Glutamatergic neuron (in vitro differentiated cells): ENCODE measurements at regions not wholly inside any gene's neighbourhood (a gene's known extent, or its start where the extent isn't known, plus 50 kb on each side); places are given as distances from the start of the nearest gene placed in this dataset.

Experiments used
- DNase-seq: peaks from one replicate; pipeline ENCODE4 v3.0.0; 2022
- H3K27ac Mint-ChIP-seq: one replicate; pipeline ENCODE4 v1.8.0; 2020; ENCODE audit warnings: mild to moderate bottlenecking, mixed read lengths, inconsistent platforms; ENCODE audit not compliant: unreplicated experiment
- H3K27me3 Mint-ChIP-seq: one replicate; pipeline ENCODE4 v1.8.0; 2020; ENCODE audit warnings: mild to moderate bottlenecking, moderate library complexity, mixed read lengths, inconsistent platforms; ENCODE audit not compliant: unreplicated experiment
- H3K36me3 Mint-ChIP-seq: one replicate; pipeline ENCODE4 v1.8.0; 2020; ENCODE audit warnings: mild to moderate bottlenecking, mixed read lengths, inconsistent platforms; ENCODE audit not compliant: unreplicated experiment
- H3K4me1 Mint-ChIP-seq: one replicate; pipeline ENCODE4 v1.8.0; 2020; ENCODE audit warnings: mild to moderate bottlenecking, low read depth, mixed read lengths, inconsistent platforms; ENCODE audit not compliant: unreplicated experiment
- H3K4me3 Mint-ChIP-seq: one replicate; pipeline ENCODE4 v1.8.0; 2020; ENCODE audit warnings: mild to moderate bottlenecking, mixed read lengths, inconsistent platforms; ENCODE audit not compliant: unreplicated experiment
- H3K9me3 Mint-ChIP-seq: one replicate; pipeline ENCODE4 v1.8.0; 2020; ENCODE audit warnings: mild to moderate bottlenecking, moderate library complexity, mixed read lengths, inconsistent platforms; ENCODE audit not compliant: unreplicated experiment
- TF ChIP-seq, protein P1 (sequence below): fragments of 200-600 bp; sonication (generic); IDR thresholded peaks from one replicate; pipeline ENCODE4 v1.5.0; 2021; ENCODE audit not compliant: partially characterized antibody, unreplicated experiment

- Mint-ChIP-seq H3K9me3 (no peaks in the 10 kb centered on the region), H3K4me3 (no peak overlapping the region), H3K4me1 (no peaks in the 10 kb centered on the region)
These were observed 174.0 kb upstream of the GULP1 start for GRCh38 chr2:188117706-188118105.

DNA sequence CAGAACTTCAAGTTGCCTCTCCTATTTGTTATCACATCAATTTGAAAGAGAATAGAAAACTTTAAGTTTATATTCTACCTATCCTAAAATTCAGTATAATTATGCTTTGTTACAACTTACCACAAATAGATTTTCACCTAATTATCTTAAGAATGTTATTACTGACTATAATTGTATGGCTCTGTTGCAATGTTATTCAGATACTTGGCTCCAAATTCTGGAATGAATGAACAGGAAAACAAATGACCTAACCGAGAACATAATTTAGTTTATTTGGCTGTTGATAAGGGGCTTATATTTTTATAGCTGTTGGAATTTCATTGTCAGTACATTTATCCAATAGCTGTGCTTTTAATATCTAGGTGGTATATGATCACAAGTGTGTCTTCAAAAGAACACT is 173.2 kb upstream of the GULP1 start:
- Mint-ChIP-seq H3K4me1 (no peaks in the 10 kb centered on the region), H3K9me3 (no peaks in the 10 kb centered on the region), H3K36me3 (no peaks in the 10 kb centered on the region), H3K27ac (no peak overlapping the region), H3K27me3 (no peaks in the 10 kb centered on the region), H3K4me3 (no peak overlapping the region)
- TF ChIP-seq, protein P1, sequence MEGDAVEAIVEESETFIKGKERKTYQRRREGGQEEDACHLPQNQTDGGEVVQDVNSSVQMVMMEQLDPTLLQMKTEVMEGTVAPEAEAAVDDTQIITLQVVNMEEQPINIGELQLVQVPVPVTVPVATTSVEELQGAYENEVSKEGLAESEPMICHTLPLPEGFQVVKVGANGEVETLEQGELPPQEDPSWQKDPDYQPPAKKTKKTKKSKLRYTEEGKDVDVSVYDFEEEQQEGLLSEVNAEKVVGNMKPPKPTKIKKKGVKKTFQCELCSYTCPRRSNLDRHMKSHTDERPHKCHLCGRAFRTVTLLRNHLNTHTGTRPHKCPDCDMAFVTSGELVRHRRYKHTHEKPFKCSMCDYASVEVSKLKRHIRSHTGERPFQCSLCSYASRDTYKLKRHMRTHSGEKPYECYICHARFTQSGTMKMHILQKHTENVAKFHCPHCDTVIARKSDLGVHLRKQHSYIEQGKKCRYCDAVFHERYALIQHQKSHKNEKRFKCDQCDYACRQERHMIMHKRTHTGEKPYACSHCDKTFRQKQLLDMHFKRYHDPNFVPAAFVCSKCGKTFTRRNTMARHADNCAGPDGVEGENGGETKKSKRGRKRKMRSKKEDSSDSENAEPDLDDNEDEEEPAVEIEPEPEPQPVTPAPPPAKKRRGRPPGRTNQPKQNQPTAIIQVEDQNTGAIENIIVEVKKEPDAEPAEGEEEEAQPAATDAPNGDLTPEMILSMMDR: no peak
- no peak for DNase-seq

More at GRCh38 chr2:188117706-188118105, 174.0 kb upstream of the GULP1 start:
- TF ChIP-seq, protein P1: no peak
- Mint-ChIP-seq H3K36me3 (no peaks in the 10 kb centered on the region), H3K27me3 (no peaks in the 10 kb centered on the region), H3K27ac (no peak overlapping the region)
- no peak for DNase-seq

DNA sequence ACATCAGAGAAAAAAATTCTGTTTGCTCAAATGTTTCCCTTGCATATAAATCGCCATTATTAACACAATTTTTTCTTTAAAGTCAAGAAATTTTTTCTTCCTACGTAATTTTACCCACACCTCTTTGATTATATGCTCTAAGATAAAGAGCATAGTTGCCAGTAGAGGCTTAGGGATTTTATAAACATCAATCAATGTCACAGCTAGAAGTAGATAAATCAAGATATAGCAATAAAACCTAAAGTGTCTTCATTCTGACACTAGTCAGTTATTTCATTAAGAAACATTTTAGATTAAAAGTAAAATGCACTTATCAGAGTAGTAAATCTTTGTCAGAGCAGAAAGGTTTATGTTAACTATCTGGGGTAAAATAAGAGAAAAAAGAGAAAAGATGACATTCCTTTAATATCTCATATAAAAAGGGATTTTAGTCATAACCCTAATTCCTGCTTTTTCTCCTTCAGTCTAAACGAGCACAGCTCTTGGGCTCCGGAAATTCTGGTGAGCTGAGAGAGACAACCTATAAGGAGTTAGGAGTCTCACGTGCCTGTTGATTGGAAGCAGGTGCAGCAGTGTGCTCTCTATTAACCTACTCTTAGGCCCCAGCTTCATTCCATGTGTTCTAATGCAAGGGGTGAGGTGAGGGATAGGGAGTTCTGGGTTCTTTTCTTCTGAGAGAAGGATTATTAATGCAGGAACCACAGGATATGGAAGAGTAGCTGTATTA is 172.4 kb upstream of the GULP1 start:
- Mint-ChIP-seq H3K4me3 (no peak overlapping the region), H3K27ac (no peak overlapping the region), H3K27me3 (no peaks in the 10 kb centered on the region), H3K36me3 (no peaks in the 10 kb centered on the region), H3K9me3 (no peaks in the 10 kb centered on the region), H3K4me1 (no peaks in the 10 kb centered on the region)
- DNase-seq: no peak
- TF ChIP-seq, protein P1: no peak

DNA sequence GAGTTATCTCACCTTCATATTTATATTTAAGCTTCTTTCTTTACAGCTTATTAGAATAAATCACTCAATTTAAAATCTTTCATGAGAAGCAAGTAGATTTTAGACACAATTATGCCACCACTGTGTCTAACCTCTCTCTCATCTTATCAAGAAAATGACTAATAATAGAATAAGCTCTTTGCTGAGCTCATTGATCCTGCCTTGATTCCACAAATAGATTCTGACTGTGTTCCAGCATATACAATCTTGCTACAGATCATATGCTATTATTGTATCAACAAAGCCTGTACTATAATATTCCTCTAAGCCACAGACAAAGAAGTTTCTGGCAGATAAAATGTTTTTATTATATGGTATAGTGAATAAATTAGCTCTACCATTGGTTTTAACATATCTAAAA is 168.7 kb upstream of the GULP1 start:
- DNase-seq: no peak
- Mint-ChIP-seq H3K27me3 (no peaks in the 10 kb centered on the region), H3K27ac (no peak overlapping the region), H3K4me1 (no peaks in the 10 kb centered on the region), H3K36me3 (no peaks in the 10 kb centered on the region), H3K9me3 (peaks cover 1% of the 10 kb centered on the region), H3K4me3 (no peak overlapping the region)
- TF ChIP-seq, protein P1: no peak

DNA sequence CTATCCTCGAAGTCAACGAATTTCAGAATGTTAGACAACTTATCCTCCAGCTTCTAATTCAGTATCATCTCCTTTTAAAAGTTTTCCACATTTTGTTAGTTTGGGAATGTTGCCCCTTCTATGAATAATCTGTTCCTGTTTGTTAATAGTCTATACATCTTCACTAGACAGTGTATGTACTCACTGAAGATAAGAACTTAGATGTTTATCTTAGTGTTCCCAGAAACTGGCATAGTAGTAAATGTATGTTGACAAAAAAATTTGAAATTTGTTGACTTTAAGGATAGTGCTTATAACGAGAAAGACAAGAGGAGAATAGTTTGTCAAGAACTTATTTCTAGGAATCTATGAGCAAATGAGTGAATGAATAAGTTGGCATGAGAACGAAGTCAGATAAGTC is 162.0 kb upstream of the GULP1 start:
- H3K27ac Mint-ChIP-seq: no peak overlapping the region
- H3K9me3 Mint-ChIP-seq: peaks cover 1% of the 10 kb centered on the region
- H3K27me3 Mint-ChIP-seq: peaks cover 2% of the 10 kb centered on the region
- TF ChIP-seq, protein P1: no peak
- H3K4me3 Mint-ChIP-seq: no peak overlapping the region
- no peak for DNase-seq
- H3K36me3 Mint-ChIP-seq: no peaks in the 10 kb centered on the region
- H3K4me1 Mint-ChIP-seq: no peaks in the 10 kb centered on the region
